NCI-H69 (cell line): ENCODE measurements at regions not wholly inside any gene's neighbourhood (a gene's known extent, or its start where the extent isn't known, plus 50 kb on each side); places are given as distances from the start of the nearest gene placed in this dataset.
"Not testable (repeated sequence)": the region's sequence is repeated elsewhere in the genome, so short reads cannot be mapped to it uniquely, and the experiment has no call there.

Experiments
- DNase-seq: peaks from one replicate; lab custom pipeline; 2025; lab: John Stamatoyannopoulos, UW

GRCh38 chr1:208943291-208943690 lies 640.2 kb upstream of the CAMK1G start:
- DNase-seq, result no peak

DNA sequence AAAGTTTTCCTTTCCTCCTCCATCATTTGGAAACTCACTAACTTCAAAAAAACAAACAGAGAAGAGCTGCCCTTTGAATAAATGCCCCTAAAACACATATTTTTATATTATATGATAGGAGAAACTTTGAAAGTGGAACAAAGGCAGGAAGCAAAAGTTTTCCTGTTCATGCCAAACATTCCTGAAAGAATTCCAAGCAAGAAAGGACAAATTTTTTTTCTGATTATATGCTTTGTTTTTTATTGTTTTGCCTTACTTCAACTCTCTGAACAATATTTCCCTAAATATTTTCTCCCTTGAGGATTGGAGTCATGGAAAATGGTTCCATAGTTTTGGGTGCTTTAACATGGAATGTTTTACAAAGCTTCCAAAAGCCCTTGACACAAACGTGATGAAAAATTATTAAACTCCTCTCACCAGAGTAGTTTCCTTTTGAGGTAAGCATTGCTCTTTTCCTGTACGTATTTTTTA lies 638.5 kb upstream of the CAMK1G start:
- no peak for DNase-seq

DNA sequence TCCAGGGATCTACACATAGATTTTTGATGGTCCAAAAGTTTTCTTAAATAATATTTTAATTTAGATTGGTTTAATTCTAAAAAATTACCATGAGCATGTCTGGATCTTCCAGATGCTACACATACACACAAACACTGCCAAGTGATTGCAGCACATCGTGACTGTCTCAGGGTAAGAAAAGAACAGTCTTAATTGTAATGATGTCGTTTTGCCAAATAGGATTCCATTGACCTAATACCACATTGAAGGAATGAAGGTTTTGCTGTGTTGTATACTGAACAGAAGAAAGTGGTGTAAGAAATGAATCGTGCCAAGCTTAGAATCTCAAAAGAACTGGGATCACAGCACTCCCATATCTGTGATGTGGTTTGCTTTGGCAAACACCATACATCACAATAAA lies 633.3 kb upstream of the CAMK1G start:
- DNase-seq, result no peak

DNA sequence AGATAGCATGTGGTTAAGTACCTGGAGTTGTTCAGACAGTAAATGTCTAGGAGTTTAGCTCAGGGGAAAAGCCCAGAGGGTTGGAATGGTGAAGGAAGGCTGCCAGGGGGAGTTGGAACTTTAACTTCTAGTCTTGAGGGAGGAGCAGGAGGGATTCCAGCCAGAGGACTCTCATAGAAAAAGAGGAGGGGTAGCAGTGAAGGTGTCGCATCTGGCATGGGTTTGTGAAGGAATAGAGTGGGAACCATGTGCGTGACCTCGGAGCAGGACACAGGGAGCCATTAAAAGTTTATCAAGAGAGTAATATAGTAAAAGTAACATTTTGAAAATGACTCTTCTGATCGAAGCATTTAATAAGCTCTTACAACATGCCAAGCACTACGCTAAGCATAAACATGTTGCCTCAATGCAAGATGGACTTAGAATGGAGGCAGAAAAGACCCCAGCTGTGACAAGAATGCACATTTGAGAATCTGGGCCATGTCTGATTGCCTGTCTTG lies 632.4 kb upstream of the CAMK1G start:
- no peak for DNase-seq

- DNase-seq, result peak; percentile 70
Observed at GRCh38 chr1:208951908-208952307, 631.6 kb upstream of the CAMK1G start.

- DNase-seq, result no peak
Observed at GRCh38 chr1:208962867-208963266, 620.6 kb upstream of the CAMK1G start.

DNA sequence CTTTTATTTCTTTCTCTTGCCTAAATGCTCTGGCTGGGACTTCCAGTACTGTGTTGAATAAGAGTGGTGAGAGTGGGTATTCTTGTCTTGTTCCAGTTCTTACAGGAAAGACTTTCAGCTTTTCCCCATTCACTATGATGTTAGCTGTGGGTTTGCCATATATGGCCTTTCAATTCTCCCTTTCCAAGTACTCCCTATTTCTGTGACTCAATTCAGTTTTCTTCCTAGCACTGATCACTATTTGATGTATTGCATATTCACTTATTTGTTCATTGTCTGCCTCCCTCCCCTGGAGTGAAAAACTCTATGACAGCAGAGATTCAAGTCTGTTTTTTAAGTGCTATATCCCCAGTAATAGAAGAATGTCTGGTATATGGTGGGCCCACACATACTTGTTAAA lies 618.2 kb upstream of the CAMK1G start:
- DNase-seq, result no peak

DNA sequence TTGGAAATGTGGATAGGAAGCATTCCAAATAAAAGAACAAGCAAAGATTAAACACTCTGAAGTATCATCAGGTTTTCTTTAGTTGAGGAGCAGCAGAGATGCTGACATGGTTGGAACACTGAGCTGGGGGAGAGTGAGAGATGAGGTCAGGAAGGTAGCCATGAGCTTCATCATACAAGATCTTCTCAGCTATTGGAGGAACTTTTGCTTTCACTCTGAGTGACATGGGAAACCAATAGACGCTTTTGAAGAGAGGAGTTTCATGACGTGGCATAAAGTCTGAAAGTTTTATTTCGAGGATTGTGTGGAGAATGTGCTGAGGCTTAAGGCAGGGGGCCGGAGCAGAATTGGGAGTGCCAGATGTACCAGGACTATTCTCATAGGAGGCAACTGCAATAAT lies 616.2 kb upstream of the CAMK1G start:
- no peak for DNase-seq

- no peak for DNase-seq
Observed at GRCh38 chr1:208974717-208975116, 608.8 kb upstream of the CAMK1G start.

DNA sequence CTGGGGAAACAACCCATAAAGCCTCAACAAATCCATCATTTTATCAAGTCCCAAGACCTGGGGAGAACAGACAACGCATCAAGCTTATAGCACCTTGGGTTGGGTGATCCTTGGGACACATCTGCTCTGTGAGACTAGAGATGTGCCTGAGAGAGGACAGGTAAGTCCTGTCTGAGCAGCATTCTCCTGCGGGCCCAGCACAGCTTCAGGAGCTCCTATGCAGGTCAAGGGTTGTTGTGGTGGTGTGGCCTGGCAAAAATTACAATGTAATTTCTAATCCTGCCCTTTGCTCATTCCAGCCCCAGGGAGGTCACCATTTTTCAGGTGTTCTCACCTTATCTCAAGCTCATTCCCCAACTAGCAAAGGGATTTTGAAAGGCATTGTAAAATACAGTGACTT lies 608.1 kb upstream of the CAMK1G start:
- no peak for DNase-seq

DNA sequence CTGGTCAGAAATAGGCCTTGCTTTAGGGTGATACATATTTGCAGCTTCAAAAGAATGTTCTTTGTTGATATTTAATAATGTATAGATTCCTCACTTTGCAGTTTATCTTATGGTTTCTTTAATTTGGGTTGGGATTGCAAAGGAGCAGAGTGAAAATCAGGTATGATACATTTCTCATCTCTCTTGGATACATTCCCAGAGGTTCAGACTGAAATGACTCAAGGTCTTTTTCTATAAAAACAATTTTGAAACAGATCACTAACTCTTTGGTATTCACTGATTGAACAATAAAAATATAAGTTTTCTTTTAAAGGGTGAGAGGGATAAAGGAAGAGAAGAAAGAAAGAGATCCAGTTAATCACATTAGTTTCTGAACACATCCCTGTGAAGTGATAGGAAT lies 606.5 kb upstream of the CAMK1G start:
- no peak for DNase-seq

DNA sequence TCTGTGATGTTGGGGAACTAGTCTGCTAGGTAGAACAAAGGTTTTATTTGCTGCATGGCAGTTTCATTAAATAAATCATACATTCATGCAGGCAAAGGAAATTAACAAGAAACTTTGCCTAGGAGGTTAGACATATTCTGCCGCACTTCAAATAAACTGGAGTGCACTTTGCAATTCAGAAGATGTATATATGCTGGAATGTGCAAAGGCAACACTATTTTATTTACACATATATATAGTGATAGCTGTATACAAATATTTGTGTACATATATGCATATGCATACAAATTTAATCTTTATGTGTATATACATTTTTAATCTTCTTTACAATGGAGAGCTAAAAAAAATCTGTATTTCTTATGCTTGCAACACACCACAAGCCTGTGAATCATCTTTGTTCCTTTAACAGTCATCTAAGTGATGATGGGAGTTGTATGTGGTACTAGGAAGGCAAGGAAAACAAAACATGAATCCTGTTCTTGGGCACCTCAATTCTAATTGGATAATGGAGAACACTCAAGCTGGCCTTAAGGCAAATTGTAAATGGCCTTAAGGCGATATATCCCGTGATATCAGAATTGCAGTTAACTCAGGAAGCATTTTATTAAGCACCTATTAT lies 605.8 kb upstream of the CAMK1G start:
- DNase-seq, result no peak

GRCh38 chr1:208979776-208980175 lies 603.7 kb upstream of the CAMK1G start:
- no peak for DNase-seq

- DNase-seq, result no peak
Observed at GRCh38 chr1:208980605-208981004, 602.9 kb upstream of the CAMK1G start.

GRCh38 chr1:208985231-208985630 lies 598.3 kb upstream of the CAMK1G start:
- DNase-seq, result no peak

GRCh38 chr1:208988811-208989222 lies 594.7 kb upstream of the CAMK1G start:
- peak; percentile 68 for DNase-seq

- no peak for DNase-seq
Observed at GRCh38 chr1:208990456-208990855, 593.1 kb upstream of the CAMK1G start.

DNA sequence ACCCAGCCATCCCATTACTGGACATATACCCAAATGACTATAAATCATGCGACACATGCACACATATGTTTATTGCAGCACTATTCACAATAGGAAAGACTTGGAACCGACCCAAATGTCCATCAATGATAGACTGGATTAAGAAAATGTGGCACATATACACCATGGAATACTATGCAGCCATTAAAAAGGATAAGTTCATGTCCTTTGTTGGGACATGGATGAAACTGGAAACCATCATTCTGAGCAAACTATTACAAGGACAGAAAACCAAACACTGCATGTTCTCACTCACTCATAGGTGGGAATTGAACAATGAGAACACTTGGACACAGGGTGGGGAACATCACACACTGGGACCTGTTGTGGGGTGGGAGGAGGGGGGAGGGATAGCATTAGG lies 586.5 kb upstream of the CAMK1G start:
- not testable (repeated sequence) for DNase-seq

DNA sequence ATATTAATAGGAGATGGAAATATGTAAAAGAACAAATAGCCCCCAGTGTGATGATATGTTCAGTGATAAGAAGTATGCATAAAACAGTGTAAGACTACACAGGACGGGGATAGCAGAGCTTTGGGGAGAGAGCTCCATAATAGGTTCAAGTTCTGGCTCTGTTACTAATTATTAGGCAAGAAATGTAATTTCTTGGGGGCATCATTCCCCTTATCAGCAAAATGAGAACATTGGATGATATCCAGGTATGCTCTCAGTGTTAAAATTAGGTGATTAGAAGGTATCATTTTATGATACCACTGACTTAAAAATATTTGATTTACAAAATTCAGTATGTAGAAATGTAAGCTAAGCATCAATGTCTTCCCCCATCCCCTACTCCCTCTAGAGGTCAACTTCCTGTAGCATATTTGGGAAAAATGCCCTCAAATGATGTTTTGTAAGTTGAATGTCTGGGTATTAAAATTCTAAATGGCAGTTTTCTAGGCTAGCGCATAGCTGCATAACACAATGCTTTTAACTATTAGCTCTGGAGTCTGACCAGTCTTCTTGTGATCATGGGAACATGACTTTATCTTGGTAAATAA lies 585.7 kb upstream of the CAMK1G start:
- DNase-seq, result peak; percentile 17

- no peak for DNase-seq
Observed at GRCh38 chr1:209008586-209008985, 574.9 kb upstream of the CAMK1G start.

- DNase-seq, result no peak
Observed at GRCh38 chr1:209010475-209011230, 572.9 kb upstream of the CAMK1G start.

DNA sequence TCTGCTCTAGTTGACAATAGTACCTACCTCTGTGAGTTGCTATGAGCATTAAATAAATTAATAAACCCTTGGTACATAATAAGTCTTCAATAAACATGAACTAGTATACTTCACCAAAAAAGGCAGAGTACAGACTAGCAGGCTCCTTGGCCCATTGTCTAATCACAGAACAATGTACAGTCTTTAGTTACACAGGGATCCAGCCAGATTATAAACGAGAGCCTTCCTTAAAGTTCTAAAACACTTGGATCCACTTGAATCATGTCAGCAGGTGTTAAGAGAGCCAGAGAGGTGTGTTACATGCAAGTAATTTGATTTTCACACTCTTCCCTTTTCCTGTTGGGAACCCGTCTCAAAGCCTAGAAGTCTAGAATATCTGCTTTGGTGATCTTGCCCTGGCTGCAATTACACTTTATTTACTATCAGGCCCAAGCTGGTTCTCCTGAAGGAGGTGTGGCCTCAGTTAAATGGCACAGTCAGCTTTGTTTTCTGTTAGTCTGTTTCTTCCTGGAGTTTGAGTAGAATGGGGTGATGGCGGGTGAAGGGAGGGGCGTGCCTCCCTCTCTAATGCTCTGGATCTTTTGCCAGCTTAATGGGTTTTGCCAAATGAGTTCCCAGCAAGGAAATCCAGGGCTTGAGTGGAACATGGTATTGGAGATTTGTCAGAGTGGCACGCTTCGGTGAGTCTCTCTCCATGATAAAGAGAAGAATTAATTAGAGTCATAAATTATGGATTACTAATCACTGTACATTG lies 570.9 kb upstream of the CAMK1G start:
- DNase-seq, result peak; percentile 62
